Activated naive CD8-positive, alpha-beta T cell treated with anti-CD3 and anti-CD28 coated beads for 36 hours (primary cell): ENCODE measurements at regions not wholly inside any gene's neighbourhood (a gene's known extent, or its start where the extent isn't known, plus 50 kb on each side); places are given as distances from the start of the nearest gene placed in this dataset.
"Not testable (repeated sequence)": the region's sequence is repeated elsewhere in the genome, so short reads cannot be mapped to it uniquely, and the experiment has no call there.

ENCODE experiments used
- DNase-seq: peaks from one replicate; pipeline ENCODE4 v3.0.0; 2021
- H3K27ac Mint-ChIP-seq: one replicate; pipeline ENCODE4 v1.8.0; 2022; ENCODE audit warnings: mild to moderate bottlenecking, moderate library complexity, mixed read lengths
- H3K27me3 Mint-ChIP-seq: one replicate; pipeline ENCODE4 v1.8.0; 2022; ENCODE audit warnings: mild to moderate bottlenecking, mixed read lengths
- H3K36me3 Mint-ChIP-seq: one replicate; pipeline ENCODE4 v1.8.0; 2021; ENCODE audit warnings: mild to moderate bottlenecking, mixed read lengths
- H3K4me1 Mint-ChIP-seq: one replicate; pipeline ENCODE4 v1.8.0; 2021; ENCODE audit warnings: mixed read lengths
- H3K4me3 Mint-ChIP-seq: one replicate; pipeline ENCODE4 v1.8.0; 2022; ENCODE audit warnings: mild to moderate bottlenecking, moderate library complexity, mixed read lengths
- H3K9me3 Mint-ChIP-seq: one replicate; pipeline ENCODE4 v1.8.0; 2022; ENCODE audit warnings: mixed read lengths

- Mint-ChIP-seq H3K4me1 (no peaks in the 10 kb centered on the region), H3K27ac (no peak overlapping the region), H3K36me3 (no peaks in the 10 kb centered on the region), H3K9me3 (peaks cover 19% of the 10 kb centered on the region), H3K27me3 (peaks cover 16% of the 10 kb centered on the region), H3K4me3 (no peak overlapping the region)
- DNase-seq, result no peak
Observed at GRCh38 chr2:161480123-161480522, 64.0 kb downstream of the TBR1 start.

- H3K27ac Mint-ChIP-seq, result no peak overlapping the region
- no peaks in the 10 kb centered on the region for H3K36me3 Mint-ChIP-seq
- H3K27me3 Mint-ChIP-seq, result peaks cover 10% of the 10 kb centered on the region
- H3K4me1 Mint-ChIP-seq, result no peaks in the 10 kb centered on the region
- peaks cover 19% of the 10 kb centered on the region for H3K9me3 Mint-ChIP-seq
- no peak overlapping the region for H3K4me3 Mint-ChIP-seq
- no peak for DNase-seq
Observed at GRCh38 chr2:161481619-161482018, 65.5 kb downstream of the TBR1 start.

GRCh38 chr2:161484061-161484460 lies 68.0 kb downstream of the TBR1 start:
- Mint-ChIP-seq H3K9me3 (peaks cover 19% of the 10 kb centered on the region), H3K27me3 (peaks cover 10% of the 10 kb centered on the region), H3K27ac (no peak overlapping the region), H3K36me3 (no peaks in the 10 kb centered on the region), H3K4me1 (no peaks in the 10 kb centered on the region), H3K4me3 (no peak overlapping the region)
- DNase-seq, result no peak

GRCh38 chr2:161486111-161486510 lies 70.0 kb downstream of the TBR1 start:
- Mint-ChIP-seq H3K27ac (no peak overlapping the region), H3K4me1 (no peaks in the 10 kb centered on the region), H3K9me3 (peaks cover 13% of the 10 kb centered on the region), H3K27me3 (peaks cover 14% of the 10 kb centered on the region), H3K4me3 (no peak overlapping the region), H3K36me3 (no peaks in the 10 kb centered on the region)
- DNase-seq, result no peak

- Mint-ChIP-seq H3K9me3 (no peaks in the 10 kb centered on the region), H3K4me1 (no peaks in the 10 kb centered on the region), H3K27ac (no peak overlapping the region), H3K36me3 (no peaks in the 10 kb centered on the region), H3K27me3 (peaks cover 9% of the 10 kb centered on the region), H3K4me3 (no peak overlapping the region)
- no peak for DNase-seq
Observed at GRCh38 chr2:161488131-161488699, 72.1 kb downstream of the TBR1 start.

GRCh38 chr2:161488879-161489278 lies 72.8 kb downstream of the TBR1 start:
- Mint-ChIP-seq H3K27me3 (peaks cover 7% of the 10 kb centered on the region), H3K4me1 (no peaks in the 10 kb centered on the region), H3K27ac (no peak overlapping the region), H3K4me3 (no peak overlapping the region), H3K9me3 (no peaks in the 10 kb centered on the region), H3K36me3 (no peaks in the 10 kb centered on the region)
- DNase-seq, result no peak

- not testable (repeated sequence) for H3K36me3 Mint-ChIP-seq, H3K27ac Mint-ChIP-seq, H3K4me1 Mint-ChIP-seq, H3K9me3 Mint-ChIP-seq, DNase-seq
- H3K27me3 Mint-ChIP-seq, result peaks cover 42% of the 10 kb centered on the region
- H3K4me3 Mint-ChIP-seq, result peak overlapping the region; percentile 76
Observed at GRCh38 chr2:161500892-161501610, 85.0 kb downstream of the TBR1 start.

GRCh38 chr2:161502279-161502678 lies 86.2 kb downstream of the TBR1 start:
- H3K27me3 Mint-ChIP-seq, result peaks cover 41% of the 10 kb centered on the region
- not testable (repeated sequence) for DNase-seq, H3K4me3 Mint-ChIP-seq, H3K4me1 Mint-ChIP-seq, H3K9me3 Mint-ChIP-seq, H3K36me3 Mint-ChIP-seq, H3K27ac Mint-ChIP-seq

GRCh38 chr2:161504628-161505289 lies 88.7 kb downstream of the TBR1 start:
- H3K9me3 Mint-ChIP-seq, H3K4me3 Mint-ChIP-seq, DNase-seq, H3K4me1 Mint-ChIP-seq, H3K36me3 Mint-ChIP-seq: not testable (repeated sequence)
- Mint-ChIP-seq H3K27me3 (peaks cover 26% of the 10 kb centered on the region), H3K27ac (peak overlapping the region; percentile 30)

GRCh38 chr2:161505466-161505865 lies 89.4 kb downstream of the TBR1 start:
- H3K36me3 Mint-ChIP-seq, DNase-seq, H3K27ac Mint-ChIP-seq, H3K9me3 Mint-ChIP-seq, H3K4me1 Mint-ChIP-seq, H3K4me3 Mint-ChIP-seq: not testable (repeated sequence)
- H3K27me3 Mint-ChIP-seq, result peaks cover 29% of the 10 kb centered on the region

GRCh38 chr2:161513295-161514032 lies 97.4 kb downstream of the TBR1 start:
- H3K27me3 Mint-ChIP-seq, result peaks cover 21% of the 10 kb centered on the region
- not testable (repeated sequence) for H3K27ac Mint-ChIP-seq, H3K36me3 Mint-ChIP-seq, H3K9me3 Mint-ChIP-seq, H3K4me1 Mint-ChIP-seq, DNase-seq, H3K4me3 Mint-ChIP-seq

GRCh38 chr2:161522796-161523195 lies 101.4 kb upstream of the SLC4A10 start:
- peaks cover 13% of the 10 kb centered on the region for H3K9me3 Mint-ChIP-seq
- no peak overlapping the region for H3K27ac Mint-ChIP-seq
- no peak overlapping the region for H3K4me3 Mint-ChIP-seq
- H3K36me3 Mint-ChIP-seq, result peaks cover 1% of the 10 kb centered on the region
- H3K27me3 Mint-ChIP-seq, result peaks cover 5% of the 10 kb centered on the region
- H3K4me1 Mint-ChIP-seq, result no peaks in the 10 kb centered on the region
- no peak for DNase-seq

- H3K27ac Mint-ChIP-seq, result no peak overlapping the region
- peaks cover 13% of the 10 kb centered on the region for H3K9me3 Mint-ChIP-seq
- H3K4me3 Mint-ChIP-seq, result no peak overlapping the region
- H3K4me1 Mint-ChIP-seq, result no peaks in the 10 kb centered on the region
- no peak for DNase-seq
- peaks cover 1% of the 10 kb centered on the region for H3K36me3 Mint-ChIP-seq
- H3K27me3 Mint-ChIP-seq, result peaks cover 19% of the 10 kb centered on the region
Observed at GRCh38 chr2:161533218-161533617, 91.0 kb upstream of the SLC4A10 start.

GRCh38 chr2:161546635-161547034 lies 77.6 kb upstream of the SLC4A10 start:
- Mint-ChIP-seq H3K4me3 (no peak overlapping the region), H3K4me1 (no peaks in the 10 kb centered on the region), H3K36me3 (no peaks in the 10 kb centered on the region), H3K27me3 (peaks cover 7% of the 10 kb centered on the region), H3K27ac (no peak overlapping the region), H3K9me3 (no peaks in the 10 kb centered on the region)
- no peak for DNase-seq

GRCh38 chr2:161547130-161547529 lies 77.1 kb upstream of the SLC4A10 start:
- no peak overlapping the region for H3K27ac Mint-ChIP-seq

More at GRCh38 chr2:161547130-161547529, 77.1 kb upstream of the SLC4A10 start:
- no peak for DNase-seq
- H3K27me3 Mint-ChIP-seq, result peaks cover 12% of the 10 kb centered on the region
- H3K9me3 Mint-ChIP-seq, result no peaks in the 10 kb centered on the region
- H3K4me3 Mint-ChIP-seq, result no peak overlapping the region
- no peaks in the 10 kb centered on the region for H3K4me1 Mint-ChIP-seq
- H3K36me3 Mint-ChIP-seq, result no peaks in the 10 kb centered on the region
